ENCODE measurements at regions not wholly inside any gene's neighbourhood (a gene's known extent, or its start where the extent isn't known, plus 50 kb on each side); places are given as distances from the start of the nearest gene placed in this dataset.

GRCh38 chr11:70783356-70783755 is 385.0 kb downstream of the CTTN start:
- TF ChIP-seq EP300 (IDR thresholded peaks at IDR 0.05; ENCODE audit: borderline replicate concordance), result no peak
- TF ChIP-seq MAX (IDR thresholded peaks at IDR 0.05), result no peak
- no peak for TF ChIP-seq USF1 (IDR thresholded peaks at IDR 0.05)
- TF ChIP-seq RAD21 (IDR thresholded peaks at IDR 0.05; ENCODE audit: low read depth), result no peak
- no peak for TF ChIP-seq YY1 (IDR thresholded peaks at IDR 0.05; ENCODE audit: low read depth)
- TF ChIP-seq TAF1 (IDR thresholded peaks at IDR 0.05; ENCODE audit: low read depth), result no peak
- no peak for TF ChIP-seq REST (IDR thresholded peaks at IDR 0.05; ENCODE audit: low read depth)
- TF ChIP-seq EGR1 (IDR thresholded peaks at IDR 0.05), result no peak
- no peak for TF ChIP-seq TEAD4 (IDR thresholded peaks at IDR 0.05)
